ENCODE measurements at regions not wholly inside any gene's neighbourhood (a gene's known extent, or its start where the extent isn't known, plus 50 kb on each side); places are given as distances from the start of the nearest gene placed in this dataset.

DNA sequence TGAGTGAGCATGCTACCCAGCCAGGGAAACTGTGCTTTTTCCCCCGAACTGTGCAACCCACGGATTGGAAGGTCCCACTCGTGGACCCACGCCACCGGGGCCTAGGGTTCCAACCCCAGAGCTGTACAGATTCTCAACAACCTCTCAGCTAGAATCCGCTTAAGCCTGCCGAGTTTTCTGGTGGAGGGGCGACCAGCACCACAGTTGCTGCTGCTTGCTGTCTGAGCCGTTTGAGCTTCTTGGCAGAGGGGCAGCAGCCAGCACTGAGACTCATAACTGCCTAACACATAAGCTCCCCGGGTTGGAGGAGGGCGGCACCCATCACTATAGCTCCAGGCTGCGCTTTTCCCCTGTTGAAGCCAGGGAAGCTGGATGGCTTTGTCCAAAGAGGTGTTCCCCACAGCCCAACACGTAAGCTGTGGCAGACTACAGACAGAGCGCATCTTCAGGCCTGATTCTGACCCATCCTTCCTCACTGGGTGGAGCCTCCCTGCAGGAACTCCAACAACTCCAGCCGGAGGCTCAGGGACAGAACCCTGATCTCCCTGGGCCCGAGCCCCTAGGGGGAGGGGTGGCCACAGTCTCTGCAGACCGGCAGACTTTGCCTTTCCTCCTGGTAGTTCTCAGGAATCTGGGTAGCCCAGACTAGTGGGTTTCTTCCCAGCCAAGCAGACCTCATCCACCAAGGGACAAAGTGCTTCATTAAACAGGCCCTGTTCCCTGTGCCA is 871.6 kb downstream of the SLITRK6 start:
- TF ChIP-seq POLR2A (IDR thresholded peaks at IDR 0.05) (no peak), CTCF (IDR thresholded peaks at IDR 0.05 in 4 of 5, conservative IDR thresholded peaks at IDR 0.05 in 1 of 5) (no peak)
